Neural progenitor cell (in vitro differentiated cells): ENCODE measurements at regions not wholly inside any gene's neighbourhood (a gene's known extent, or its start where the extent isn't known, plus 50 kb on each side); places are given as distances from the start of the nearest gene placed in this dataset.

ENCODE experiments used
- EZH2 ChIP-seq: fragments of 200-600 bp; sonication (generic); IDR thresholded peaks from 2 replicates; pipeline ENCODE4 v1.6.1; 2017; ENCODE audit warnings: antibody characterized with exemption, mild to moderate bottlenecking, moderate library complexity
- EZH2phosphoT487 ChIP-seq: fragments of 200-600 bp; sonication (generic); IDR thresholded peaks from 2 replicates; pipeline ENCODE4 v1.6.1; 2017; ENCODE audit warnings: antibody characterized with exemption

- TF ChIP-seq EZH2 (no peak), EZH2phosphoT487 (no peak)
Measured at GRCh38 chr5:107010060-107010459, 660.7 kb downstream of the EFNA5 start.
